DMS114 treated with DMSO at 0.1 percent for 48 hours (cell line): ENCODE measurements at regions not wholly inside any gene's neighbourhood (a gene's known extent, or its start where the extent isn't known, plus 50 kb on each side); places are given as distances from the start of the nearest gene placed in this dataset.
"Not testable (repeated sequence)": the region's sequence is repeated elsewhere in the genome, so short reads cannot be mapped to it uniquely, and the experiment has no call there.

Experiments
- DNase-seq: peaks from one replicate; lab custom pipeline; 2025; ENCODE audit not compliant: unreplicated experiment; lab: John Stamatoyannopoulos, UW

DNA sequence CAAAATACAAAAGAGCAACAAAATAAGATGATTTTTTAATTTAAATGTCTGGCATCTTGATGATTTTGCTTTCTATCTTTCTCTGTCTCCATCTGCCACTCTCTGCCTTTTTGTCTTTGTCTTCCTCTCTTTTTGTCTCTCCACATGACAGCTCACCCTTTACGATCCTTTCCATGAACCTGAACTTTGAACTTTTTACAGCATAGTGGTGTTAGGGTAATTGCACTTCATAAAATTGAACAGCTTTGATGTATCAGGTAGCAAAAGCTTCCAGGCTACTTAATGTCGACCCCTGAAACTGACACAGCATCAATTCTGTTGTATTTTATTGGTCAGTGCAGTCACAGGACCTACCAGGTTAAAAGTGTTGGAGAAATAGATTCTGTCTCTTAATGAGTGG lies 1517.0 kb downstream of the ADGRL3 start:
- DNase-seq, result no peak

DNA sequence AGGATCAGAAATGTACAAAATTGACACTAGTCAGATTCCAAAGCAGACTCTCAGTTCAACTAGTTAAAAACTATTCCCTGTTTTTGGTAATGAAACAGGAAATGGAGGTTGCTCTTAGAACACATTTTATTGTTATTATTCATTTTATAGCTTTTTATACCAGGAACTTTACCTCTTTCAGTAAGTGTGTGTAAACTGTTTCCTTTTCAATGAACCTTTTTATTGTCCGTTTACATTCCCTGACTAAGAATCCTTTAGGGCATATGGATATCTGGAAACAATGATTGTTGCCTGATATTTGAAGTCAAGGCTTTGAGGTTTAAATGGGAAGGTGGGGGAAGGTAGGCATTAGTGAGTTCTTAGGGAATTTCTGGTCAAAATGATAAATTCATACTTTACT lies 1511.4 kb downstream of the ADGRL3 start:
- no peak for DNase-seq

DNA sequence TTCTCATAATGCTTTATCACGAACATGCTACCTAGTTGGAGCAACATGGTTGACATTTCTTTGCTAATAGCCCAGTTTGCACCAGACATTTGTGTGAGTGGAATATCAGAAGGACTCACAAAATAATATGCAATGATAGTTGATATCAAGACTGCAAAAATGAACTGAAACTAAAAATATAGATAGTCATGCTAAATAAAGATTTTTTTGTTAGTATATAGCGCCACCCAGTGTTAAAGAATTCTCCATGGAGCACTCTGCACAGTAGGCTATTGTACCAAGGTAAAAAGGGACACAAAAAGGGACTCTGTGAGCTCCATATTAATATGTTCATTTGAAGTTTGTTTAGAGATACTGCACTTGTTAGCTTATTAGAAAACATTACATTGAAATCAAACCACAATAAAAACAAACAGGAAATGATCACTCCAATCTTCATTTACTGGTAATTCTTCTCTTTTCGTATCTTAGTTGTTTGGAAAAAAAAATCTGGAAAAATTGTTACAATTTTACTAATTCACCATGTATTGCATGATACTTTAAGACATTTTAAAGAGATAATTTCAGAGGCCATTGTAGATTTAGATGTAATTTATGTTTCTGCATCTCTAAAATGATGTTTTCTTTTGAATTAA lies 1509.6 kb downstream of the ADGRL3 start:
- DNase-seq, result no peak

DNA sequence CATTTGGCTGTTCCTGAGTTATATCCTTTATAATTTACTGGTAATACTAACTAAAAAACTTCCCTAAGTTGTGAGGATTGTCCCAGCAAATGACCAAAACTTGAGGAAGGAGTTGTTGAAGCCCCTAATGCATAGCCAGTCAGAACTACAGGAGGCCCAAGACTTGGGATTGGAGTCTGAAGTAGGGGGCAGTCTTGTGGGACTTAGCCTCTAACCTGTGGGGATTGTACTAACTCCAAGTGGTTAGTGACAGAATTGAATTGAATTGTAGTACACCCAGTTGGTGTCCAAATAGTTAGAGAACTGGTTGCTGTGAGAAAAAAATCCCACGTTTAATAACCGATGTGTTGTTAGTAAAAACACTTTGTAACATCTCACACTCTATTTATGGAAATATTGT lies 1506.3 kb downstream of the ADGRL3 start:
- no peak for DNase-seq

DNA sequence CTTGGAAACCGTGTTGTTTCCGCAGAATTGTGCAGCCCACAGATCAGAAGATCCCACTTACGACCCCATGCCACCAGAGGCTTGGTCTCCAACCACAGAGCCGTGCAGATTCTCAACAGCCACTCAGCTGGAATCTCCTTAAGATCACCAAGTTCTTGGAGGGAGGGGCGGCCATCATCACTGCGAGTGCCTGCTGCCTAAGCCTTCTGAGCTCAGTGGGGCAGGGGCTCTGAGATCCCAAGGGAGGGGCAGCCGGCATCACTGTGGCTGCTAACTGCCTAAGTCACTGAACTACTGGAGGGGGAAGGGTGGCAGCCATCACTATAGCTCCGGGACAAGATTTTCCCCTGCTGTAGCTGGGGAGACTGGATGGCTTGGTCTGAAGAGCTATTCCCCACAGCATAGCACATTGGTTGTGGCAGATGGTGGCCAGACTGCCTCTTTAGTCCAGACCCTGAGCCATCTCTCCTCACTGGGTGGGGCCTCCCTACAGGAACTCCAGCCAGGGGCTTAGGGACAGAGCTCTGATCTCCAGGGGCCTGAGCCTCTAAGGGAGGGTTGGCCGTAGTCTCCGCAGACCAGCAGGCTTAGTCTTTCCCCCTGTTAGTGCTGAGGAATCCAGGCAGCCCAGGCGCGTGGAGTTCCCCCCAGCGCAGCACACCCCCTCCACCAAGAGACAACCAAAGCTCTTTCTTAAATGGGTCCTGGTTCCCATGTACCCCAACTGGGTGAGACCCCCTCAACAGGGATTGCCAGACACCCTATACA lies 1483.9 kb downstream of the ADGRL3 start:
- no peak for DNase-seq

DNA sequence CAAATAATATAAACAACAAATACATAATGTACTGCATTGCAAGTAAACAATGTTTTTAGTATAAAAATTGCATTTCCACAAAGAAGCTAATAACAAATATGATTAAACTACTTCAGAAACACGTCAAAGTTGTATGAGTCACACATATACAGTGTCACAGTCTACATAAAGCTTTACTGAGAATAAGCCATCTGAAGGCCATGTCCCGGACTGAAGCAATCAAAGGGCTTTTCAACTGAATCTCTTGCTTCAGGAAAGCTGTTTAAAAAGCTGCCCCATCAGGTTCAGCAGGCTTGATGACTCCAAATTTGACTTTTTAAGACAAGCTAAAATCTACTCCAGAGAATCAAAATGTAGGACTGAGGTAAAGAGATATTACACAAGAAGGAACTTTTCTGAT lies 1476.8 kb downstream of the ADGRL3 start:
- DNase-seq, result no peak

DNA sequence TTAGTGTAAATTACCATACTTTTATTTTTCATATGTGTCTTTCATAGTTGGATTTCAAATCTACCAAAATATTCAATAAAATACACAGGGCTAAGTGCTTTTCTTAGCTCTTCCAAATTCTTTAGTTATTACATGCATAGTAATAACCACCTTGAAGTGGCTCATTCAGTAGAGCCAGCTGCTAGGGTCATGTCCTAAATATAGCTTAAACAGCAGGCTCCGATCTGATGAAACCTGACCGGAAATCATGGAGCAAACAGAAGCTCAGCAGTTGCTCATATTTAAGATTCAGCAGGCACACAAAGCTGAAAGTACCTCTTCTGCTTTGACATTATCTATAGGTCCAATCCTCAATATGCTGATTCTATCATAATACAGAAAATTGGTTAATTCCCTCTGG lies 1470.4 kb downstream of the ADGRL3 start:
- DNase-seq, result no peak

DNA sequence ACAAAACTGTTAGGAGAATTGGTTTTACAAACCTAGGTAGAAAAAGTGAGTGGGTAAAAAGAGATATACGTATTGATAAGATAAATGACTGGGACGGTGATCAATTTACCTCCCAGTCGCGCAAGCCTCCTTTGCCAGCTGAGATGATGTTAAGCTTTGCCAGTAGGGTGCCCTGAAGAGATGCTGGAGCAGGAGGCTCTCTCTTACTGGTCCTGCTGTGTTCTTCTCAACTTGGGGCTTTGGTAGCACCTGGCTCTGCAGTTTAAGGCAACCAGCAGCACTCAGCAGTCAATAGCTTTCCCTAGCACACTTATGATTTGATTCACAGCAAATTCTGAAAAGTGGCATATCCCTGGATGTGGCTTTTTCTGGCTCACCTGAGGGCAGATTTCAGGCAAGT lies 1461.7 kb downstream of the ADGRL3 start:
- DNase-seq, result no peak

DNA sequence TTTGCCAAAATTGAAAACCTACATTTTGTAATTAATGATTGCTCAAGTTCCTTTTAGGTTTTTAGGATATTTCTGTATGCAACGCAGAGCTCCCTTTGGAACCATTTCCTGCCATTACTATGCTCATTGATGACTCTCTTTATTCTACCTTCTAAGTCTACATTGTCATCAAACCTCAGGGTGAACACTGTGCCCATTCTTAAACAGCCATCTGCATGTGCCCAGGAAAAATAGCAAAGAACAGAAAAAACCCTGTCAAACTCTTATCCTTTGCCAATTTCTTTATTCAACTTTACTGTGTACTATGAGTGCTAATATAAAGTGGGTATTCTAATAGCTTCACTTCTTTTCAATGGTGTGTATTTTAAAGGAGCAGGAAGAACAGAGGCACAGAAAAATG lies 1455.9 kb downstream of the ADGRL3 start:
- no peak for DNase-seq

DNA sequence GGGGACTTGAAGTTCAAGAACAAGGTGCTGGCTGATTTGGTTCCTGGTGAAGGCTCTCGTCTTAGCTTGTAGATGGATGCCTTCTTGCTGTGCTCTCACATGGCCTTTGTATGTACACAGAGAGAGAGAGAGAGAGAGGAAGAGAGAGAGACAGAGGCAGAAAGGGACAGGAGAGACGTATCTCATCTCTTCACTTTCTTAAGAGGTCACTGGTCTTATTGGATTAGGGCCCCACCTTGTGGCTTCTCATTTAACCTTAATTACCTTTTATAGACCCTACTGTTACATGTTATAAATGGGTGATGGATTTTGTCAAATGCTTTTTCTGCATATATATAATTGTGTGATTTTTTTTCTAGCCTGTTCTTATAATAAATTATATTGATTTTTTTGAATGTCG lies 1444.2 kb downstream of the ADGRL3 start:
- DNase-seq, result no peak

DNA sequence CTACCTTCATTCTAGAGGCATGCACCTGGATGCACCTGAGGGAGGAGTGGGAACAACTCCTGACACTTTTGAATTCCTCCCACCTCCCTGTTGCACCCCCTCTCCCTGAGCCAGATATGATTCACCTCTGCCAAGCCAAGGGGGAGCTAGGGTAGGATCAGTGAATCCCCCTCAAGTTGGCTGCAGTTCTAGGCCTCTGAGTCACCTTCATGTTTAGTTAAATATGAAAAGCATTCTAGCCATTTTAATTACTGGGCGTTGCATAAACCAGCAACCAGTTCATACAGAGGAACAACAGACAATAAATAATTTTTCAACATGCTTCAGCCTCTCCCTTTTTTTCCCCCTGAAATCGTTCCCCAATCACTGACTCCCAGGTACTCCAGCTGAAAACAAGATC lies 1440.2 kb downstream of the ADGRL3 start:
- DNase-seq, result no peak

DNA sequence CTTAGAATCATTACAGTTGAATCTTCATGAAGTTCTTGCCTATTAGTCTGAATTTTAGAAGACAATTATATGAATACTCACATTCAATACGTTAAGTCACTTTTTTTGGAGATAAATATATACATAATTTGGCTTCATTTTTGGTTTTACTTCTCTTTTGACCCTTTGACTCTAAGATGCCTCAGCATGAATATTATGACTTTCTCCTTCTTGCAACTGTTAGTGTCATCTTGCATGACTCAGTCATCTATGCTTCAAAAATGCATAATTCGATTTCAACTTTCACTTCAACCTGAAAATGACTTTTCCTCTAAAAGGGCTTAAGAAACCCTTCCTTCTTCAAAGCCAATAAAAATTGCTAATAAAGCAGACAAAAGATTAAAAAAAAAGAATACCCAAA lies 1427.5 kb downstream of the ADGRL3 start:
- no peak for DNase-seq

DNA sequence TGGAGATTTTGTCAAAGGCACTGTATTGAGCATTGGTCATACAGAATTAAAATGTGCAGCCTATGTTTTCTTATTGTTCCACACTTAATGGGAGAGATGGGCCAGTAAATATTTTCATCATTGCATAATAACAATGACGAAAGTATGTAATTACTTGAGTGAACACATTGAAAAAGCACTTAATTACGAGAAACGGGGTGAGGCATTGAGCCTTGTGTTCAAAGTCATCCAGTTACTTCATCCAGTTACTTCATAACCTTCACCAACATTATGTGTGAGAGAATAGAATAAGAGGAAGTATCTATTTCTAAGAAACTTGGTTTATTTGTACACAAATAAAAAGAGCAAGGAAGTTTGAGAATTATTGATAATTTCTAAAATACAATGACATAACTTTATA lies 1427.0 kb downstream of the ADGRL3 start:
- no peak for DNase-seq

DNA sequence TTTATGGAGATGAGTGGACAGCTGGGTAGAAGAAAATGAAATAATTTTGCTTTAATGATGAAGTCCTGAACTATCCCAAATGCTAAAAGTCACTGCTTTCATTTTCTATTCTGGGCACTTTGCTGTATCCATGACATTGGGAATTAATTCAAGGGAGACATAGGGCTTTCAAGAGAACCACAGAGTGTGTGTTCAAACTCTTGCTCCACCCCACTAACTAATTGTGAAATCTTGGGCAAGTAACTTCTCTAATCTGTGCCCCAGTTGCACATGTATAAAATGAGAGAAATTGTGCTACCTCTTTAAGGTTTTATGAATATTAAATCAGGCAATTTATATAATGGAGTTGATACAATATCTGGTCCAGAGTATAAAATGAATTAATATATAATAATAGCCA lies 1422.0 kb downstream of the ADGRL3 start:
- DNase-seq, result no peak

DNA sequence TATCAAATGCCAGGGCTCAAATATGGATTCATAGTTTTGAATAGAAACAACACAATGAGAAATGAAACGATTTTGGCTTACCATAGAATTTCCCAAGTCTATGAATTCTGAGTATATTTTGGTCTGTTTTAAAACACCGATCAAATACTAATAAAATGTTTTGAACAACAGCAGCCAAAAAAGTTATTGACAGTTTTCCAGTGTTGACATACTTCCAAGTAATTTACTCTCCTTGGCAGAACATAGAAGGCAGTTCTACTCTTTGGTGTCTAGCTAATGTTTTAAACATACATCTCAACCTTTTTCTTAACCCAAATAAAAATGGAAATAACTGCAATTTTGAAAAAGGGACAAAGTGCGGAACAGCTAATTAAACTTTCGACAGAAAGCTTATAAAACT lies 1419.8 kb downstream of the ADGRL3 start:
- DNase-seq, result no peak

DNA sequence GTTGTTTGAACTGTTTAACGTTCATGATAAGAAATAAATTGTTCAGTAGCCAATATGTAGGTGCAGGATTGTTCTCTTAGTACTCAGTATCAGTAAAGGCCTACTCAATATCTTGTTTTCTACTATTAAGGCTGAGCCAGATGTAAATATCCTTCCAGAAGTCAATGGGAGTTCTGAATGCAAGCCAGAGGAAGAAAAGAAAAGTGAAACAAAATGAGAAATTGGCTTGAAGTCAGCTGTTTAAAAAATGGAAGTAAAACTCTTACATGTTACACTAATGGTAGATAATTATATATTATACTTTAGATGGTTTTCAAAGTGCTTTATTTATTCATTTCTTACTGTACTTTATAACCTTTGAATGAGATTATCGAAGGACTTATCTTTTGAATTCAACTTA lies 1417.9 kb downstream of the ADGRL3 start:
- no peak for DNase-seq

DNA sequence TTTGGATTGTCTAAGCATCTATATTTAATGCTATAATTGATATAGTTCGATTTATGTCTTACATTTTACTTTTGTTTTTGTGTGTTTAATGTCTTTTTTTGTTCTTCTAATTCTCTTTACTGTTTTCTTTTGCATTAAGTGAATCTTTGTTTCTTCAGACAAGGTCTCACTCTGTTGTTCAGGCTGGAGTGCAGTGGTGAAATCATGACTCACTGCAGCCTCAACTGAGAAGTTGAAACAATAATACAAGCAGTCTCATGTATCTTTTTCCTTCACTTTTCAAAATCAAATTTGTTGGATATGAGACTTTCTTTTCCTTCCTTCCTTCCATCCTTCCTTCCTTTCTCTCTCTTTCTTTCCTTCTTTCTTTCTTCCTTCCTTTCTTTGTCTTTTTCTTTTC lies 1401.6 kb downstream of the ADGRL3 start:
- DNase-seq, result no peak

DNA sequence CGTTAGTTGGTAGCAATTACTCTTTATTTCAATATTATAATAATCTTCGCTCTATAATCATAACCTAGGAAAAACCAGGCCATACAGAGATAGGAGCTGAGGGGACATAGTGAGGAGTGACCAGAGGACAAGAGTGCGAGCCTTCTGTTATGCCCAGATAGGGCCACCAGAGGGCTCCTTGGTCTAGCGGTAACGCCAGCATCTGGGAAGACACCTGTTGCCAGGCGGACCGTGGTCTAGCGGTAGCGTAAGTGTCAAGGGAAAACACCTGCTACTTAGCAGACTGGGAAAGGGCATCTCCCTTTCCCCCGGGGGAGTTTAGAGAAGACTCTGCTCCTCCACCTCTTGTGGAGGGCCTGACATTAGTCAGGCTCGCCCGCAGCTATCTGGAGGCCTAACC lies 1395.1 kb downstream of the ADGRL3 start:
- not testable (repeated sequence) for DNase-seq

DNA sequence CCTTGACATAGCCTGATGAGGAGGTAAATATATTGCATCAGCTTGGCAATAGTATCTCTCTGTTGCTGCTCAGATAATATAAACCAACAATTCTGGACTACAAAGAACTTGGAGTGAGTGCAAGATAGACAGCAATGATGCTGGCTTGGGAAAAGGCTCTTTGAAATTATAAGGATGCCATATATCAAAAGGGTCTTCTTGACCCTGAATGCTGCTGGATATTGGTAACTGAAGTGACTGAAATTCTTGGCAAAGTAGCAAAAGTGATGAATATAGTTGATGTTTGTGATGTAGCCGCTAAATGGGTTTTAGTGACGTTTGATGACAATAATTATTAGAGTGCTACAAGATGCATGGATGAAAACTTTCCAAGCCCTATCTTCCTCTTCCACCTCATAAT lies 1391.6 kb downstream of the ADGRL3 start:
- no peak for DNase-seq

DNA sequence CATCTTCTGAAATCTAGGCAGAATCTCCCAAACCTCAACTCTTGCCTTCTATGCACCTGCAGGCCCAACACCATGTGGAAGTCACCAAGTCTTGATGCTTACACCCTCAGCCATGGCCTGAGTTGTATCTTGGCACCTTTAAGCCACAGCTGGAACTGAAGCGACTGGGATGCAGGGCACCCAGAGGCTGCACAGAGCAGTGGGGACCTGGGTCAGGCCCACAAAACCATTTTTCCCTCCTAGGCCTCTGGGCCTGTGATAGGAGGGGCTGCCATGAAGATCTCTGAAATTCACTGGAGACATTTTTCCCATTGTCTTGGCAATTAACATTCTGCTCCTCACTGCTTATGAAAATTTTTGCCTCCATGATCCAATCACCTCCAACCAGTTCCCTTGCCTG lies 1388.5 kb downstream of the ADGRL3 start:
- DNase-seq, result no peak

DNA sequence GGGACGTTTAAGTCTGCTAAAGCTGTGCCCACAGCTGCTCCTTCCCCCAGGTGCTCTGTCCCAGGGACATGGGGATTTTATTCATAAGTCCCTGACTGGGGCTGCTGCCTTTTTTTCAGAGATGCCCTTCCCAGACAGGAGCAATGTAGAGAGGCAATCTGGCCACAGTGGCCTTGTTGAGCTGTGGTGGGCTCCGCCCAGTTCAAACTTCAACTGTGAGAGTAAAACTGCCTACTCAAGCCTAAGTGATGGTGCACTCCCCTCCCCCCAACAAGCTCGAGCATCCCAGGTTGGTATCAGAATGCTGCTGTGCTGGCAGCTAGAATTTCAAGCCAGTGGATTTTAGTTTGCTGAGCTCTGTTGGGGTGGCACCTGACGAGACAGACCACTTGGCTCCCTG lies 1371.4 kb downstream of the ADGRL3 start:
- DNase-seq, result no peak

DNA sequence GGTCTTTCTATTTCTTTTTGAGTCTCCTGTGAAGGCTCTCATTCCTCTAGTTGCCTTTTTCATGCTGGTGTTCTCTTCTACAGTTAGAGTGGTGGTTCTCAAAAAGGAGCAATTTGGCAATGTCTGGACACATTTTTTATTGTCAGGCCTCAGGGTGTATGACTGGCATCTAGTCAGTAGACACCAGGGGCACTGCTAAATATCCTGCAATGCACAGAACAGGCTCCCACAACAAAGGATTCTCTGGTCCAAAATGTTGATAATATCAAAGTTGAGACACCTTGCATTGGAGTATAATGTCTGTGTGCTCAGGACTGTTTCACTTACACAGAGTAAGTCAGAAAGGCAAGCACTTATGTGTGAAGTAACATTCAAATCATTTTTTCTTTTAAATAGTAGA lies 1360.7 kb downstream of the ADGRL3 start:
- no peak for DNase-seq

DNA sequence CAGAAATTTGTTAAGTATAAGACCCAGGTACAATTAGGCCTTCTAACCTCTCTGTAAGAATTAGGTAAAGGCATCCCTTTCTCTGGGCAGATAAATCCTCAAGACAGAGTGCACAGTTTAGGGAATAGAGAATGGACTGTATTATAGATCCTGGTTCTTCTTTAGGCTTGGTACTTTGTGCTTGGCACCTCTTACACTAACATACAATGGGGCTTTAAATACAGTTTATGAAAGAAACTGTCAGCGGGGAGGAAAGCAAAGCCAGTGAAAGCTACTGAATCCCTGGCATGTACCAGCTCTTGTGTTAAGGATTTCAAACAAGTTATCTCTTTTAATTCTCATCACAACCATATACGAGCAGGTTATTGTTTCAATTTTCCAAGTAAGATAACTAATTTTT lies 1350.0 kb downstream of the ADGRL3 start:
- DNase-seq, result no peak
